ENCODE measurements at regions not wholly inside any gene's neighbourhood (a gene's known extent, or its start where the extent isn't known, plus 50 kb on each side); places are given as distances from the start of the nearest gene placed in this dataset.

DNA sequence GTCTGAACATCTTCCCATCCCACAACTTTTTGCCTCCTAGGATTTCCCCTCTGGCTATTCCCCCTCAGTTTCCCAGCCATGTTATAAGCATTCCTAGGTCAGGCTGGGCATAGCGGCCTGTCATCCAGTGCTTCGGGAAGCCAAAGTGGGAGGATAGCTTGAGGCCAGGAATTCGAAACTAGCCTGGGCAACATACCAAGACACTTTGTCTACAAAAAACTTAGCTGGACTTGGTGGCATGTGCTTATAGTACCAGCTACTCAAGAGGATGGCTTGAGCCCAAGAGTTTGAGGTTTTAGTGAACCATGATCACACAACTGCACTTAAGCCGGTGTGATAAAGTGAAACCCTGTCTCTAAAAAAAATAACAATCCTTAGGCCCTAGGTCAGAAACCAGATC, 447.4 kb downstream of the KIF16B start:
- Histone ChIP-seq H3K36me3 (no peaks in the 10 kb centered on the region), H3K9me3 (peaks cover 32% of the 10 kb centered on the region), H3K4me3 (no peak overlapping the region), H3K4me1 (peaks cover 6% of the 10 kb centered on the region; the same call in 1 of the 2 replicates), H3K9ac (no peak overlapping the region), H4K20me1 (no peaks in the 10 kb centered on the region), H3K4me2 (no peak overlapping the region), H3K27ac (no peak overlapping the region), H3K27me3 (no peaks in the 10 kb centered on the region)
- no peak for TF ChIP-seq Cebpa-rat (IDR thresholded peaks at IDR 0.05)

DNA sequence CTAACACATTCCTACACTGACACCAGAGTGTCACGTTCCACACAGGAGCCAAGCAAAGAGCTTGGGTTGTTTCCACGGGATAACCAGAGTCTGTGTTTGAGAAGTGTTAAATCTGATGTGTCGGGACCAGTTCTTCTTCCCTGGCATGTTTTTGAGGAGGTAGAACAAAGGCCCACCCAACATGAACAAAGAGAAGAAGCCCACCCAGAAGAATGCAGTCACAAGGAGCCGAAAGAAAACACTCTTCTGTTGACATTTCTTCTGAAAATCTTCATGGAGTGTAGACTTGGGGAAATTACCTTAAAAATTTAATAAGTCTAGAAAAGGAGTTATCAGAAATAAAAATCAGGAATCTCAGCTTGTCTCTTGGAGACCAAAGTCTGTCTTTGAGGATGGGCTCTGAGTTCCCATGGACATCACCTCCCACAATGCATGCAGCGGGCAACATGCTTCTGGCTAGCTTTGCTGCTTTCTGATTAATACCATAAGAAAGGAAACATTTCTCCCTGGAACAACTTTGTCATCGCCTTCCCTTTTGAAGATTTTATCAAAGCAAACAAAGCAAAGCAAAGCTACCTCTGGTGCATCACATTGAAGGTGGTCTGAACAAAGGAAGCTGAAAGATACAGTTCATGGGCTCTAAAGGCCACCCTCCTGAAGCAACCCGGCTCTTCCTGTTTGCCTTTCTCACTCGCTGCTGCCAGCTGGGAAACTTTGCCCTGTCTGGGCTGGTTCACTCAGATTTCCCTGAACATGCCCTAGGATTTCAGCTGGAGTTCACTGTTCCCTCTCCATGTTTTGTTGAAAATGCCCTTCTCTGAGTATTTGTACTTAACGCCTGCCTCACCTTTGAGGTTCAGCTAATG, 448.1 kb downstream of the KIF16B start:
- no peaks in the 10 kb centered on the region for H3K36me3 ChIP-seq
- peaks cover 26% of the 10 kb centered on the region for H3K9me3 ChIP-seq
- TF ChIP-seq Cebpa-rat (IDR thresholded peaks at IDR 0.05): no peak
- no peak overlapping the region for H3K4me2 ChIP-seq
- no peaks in the 10 kb centered on the region for H4K20me1 ChIP-seq
- H3K4me3 ChIP-seq: no peak overlapping the region
- H3K27ac ChIP-seq: no peak overlapping the region
- no peak overlapping the region for H3K9ac ChIP-seq
- H3K4me1 ChIP-seq: peaks cover 6% of the 10 kb centered on the region; the same call in 1 of the 2 replicates
- H3K27me3 ChIP-seq: no peaks in the 10 kb centered on the region

DNA sequence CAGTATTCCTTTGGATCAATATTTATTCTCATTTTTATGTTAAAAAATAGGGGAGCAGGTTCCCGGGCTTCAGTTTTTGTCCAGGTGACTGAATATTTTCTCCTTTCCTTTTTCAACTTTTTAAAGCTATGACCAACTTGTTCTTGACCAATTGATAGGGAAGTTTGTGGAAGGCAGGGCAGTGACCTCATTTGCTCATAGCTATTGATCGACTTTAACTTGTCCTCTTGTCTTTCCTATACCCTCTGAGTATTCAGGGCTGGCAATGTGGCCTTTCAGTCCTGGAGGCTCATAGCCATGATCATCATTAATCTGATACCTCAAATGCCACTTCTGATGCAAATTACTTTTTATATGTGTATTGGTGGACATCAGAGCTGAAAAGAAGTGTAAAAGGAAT, 448.8 kb downstream of the KIF16B start:
- H3K27me3 ChIP-seq: no peaks in the 10 kb centered on the region
- H3K4me2 ChIP-seq: no peak overlapping the region
- peaks cover 21% of the 10 kb centered on the region for H3K9me3 ChIP-seq
- no peak for TF ChIP-seq Cebpa-rat (IDR thresholded peaks at IDR 0.05)
- H4K20me1 ChIP-seq: no peaks in the 10 kb centered on the region
- no peaks in the 10 kb centered on the region for H3K36me3 ChIP-seq
- H3K9ac ChIP-seq: no peak overlapping the region
- H3K4me1 ChIP-seq: peaks cover 6% of the 10 kb centered on the region; the same call in 1 of the 2 replicates
- no peak overlapping the region for H3K4me3 ChIP-seq
- H3K27ac ChIP-seq: no peak overlapping the region

GRCh38 chr20:16123623-16124022, 449.6 kb downstream of the KIF16B start:
- Histone ChIP-seq H3K9ac (no peak overlapping the region), H3K4me1 (peaks cover 6% of the 10 kb centered on the region; the same call in 1 of the 2 replicates), H3K27ac (no peak overlapping the region), H3K36me3 (no peaks in the 10 kb centered on the region), H3K27me3 (no peaks in the 10 kb centered on the region), H3K4me2 (no peak overlapping the region), H3K4me3 (no peak overlapping the region), H3K9me3 (peaks cover 20% of the 10 kb centered on the region), H4K20me1 (no peaks in the 10 kb centered on the region)
- no peak for TF ChIP-seq Cebpa-rat (IDR thresholded peaks at IDR 0.05)

DNA sequence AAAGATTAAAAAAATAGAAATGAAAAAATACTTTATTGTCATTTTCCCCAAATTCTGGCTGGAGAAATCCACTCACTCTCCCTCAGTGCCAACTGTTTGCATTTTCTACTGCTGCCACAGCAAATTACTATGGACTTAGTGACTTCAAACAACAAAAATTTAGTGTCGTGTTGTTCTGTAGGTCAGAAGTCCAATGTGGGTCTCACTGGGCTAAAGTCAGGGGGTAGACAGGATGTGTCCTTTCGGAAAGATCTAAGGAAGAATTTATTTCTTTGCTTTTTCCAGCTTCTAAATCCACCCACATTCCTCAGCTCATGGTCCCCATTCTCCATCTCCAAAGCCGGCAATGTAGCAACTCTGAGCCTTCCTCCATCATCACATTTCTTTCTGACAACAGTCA, 453.3 kb downstream of the KIF16B start:
- Histone ChIP-seq H3K27me3 (no peaks in the 10 kb centered on the region), H3K9me3 (peaks cover 26% of the 10 kb centered on the region), H3K9ac (no peak overlapping the region)

DNA sequence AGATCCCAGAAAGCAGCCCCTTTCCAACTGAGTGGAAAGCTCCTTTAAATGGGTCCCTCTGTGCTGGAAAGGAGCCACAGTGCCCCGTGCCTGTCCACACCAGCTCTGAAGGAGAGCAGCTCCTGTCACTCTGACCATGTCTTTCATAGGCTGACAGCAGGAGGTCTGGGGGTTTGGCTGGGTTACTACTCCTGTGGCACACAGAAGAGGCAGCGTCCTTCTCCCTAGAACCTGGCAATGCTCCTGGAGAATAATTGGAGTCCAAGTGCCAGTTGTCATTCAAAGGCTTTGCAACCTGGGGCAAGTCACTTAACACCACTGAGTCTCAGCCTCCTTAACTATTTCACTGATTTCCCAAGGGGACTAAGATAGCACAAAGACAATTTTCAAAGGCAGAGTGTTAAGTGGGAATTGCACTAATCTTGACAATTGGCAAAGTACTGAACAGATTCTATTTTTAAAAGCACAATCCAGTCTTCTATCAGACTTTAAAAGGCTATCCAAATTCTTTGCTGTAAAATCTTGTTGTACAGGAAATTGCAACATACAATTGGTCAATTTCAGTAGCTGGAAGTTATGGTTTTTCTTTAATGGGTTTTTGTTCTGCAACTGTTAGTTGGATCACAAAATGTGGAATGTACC, 457.2 kb downstream of the KIF16B start:
- Histone ChIP-seq H3K4me2 (no peak overlapping the region), H3K27me3 (no peaks in the 10 kb centered on the region)
- no peak for TF ChIP-seq Cebpa-rat (IDR thresholded peaks at IDR 0.05)

More for the DNA sequence above, 453.3 kb downstream of the KIF16B start:
- Histone ChIP-seq H3K36me3 (no peaks in the 10 kb centered on the region), H4K20me1 (no peaks in the 10 kb centered on the region), H3K27ac (no peak overlapping the region), H3K4me2 (no peak overlapping the region), H3K4me3 (no peak overlapping the region), H3K4me1 (no peaks in the 10 kb centered on the region)
- no peak for TF ChIP-seq Cebpa-rat (IDR thresholded peaks at IDR 0.05)

GRCh38 chr20:16113736-16114135, 459.5 kb downstream of the KIF16B start:
- Histone ChIP-seq H3K36me3 (no peaks in the 10 kb centered on the region), H3K9ac (no peak overlapping the region), H3K4me2 (0 out of 2 replicates have a peak overlapping the region, but pooled peaks have one; percentile 78), H3K4me1 (peaks cover 52% of the 10 kb centered on the region), H3K27me3 (no peaks in the 10 kb centered on the region), H4K20me1 (no peaks in the 10 kb centered on the region), H3K4me3 (no peak overlapping the region), H3K27ac (0 out of 2 replicates have a peak overlapping the region, but pooled peaks have one; percentile 80), H3K9me3 (peaks cover 41% of the 10 kb centered on the region)
- TF ChIP-seq Cebpa-rat (IDR thresholded peaks at IDR 0.05): no peak

More for the DNA sequence above, 457.2 kb downstream of the KIF16B start:
- no peaks in the 10 kb centered on the region for H4K20me1 ChIP-seq
- H3K4me1 ChIP-seq: peaks cover 30% of the 10 kb centered on the region
- no peak overlapping the region for H3K9ac ChIP-seq
- no peaks in the 10 kb centered on the region for H3K36me3 ChIP-seq
- H3K9me3 ChIP-seq: peaks cover 35% of the 10 kb centered on the region
- H3K27ac ChIP-seq: no peak overlapping the region
- no peak overlapping the region for H3K4me3 ChIP-seq

GRCh38 chr20:16111852-16112412, 461.3 kb downstream of the KIF16B start:
- H3K4me2 ChIP-seq: peak overlapping the region; percentile 78
- H3K4me3 ChIP-seq: peak overlapping the region; percentile 29; the same call in 1 of the 2 replicates
- H4K20me1 ChIP-seq: no peaks in the 10 kb centered on the region
- peaks cover 25% of the 10 kb centered on the region for H3K9me3 ChIP-seq
- H3K9ac ChIP-seq: peak overlapping the region; percentile 18; the same call in 1 of the 2 replicates
- no peak for TF ChIP-seq Cebpa-rat (IDR thresholded peaks at IDR 0.05)
- H3K27me3 ChIP-seq: no peaks in the 10 kb centered on the region
- H3K4me1 ChIP-seq: peaks cover 52% of the 10 kb centered on the region
- peak overlapping the region; percentile 80 for H3K27ac ChIP-seq
- no peaks in the 10 kb centered on the region for H3K36me3 ChIP-seq

DNA sequence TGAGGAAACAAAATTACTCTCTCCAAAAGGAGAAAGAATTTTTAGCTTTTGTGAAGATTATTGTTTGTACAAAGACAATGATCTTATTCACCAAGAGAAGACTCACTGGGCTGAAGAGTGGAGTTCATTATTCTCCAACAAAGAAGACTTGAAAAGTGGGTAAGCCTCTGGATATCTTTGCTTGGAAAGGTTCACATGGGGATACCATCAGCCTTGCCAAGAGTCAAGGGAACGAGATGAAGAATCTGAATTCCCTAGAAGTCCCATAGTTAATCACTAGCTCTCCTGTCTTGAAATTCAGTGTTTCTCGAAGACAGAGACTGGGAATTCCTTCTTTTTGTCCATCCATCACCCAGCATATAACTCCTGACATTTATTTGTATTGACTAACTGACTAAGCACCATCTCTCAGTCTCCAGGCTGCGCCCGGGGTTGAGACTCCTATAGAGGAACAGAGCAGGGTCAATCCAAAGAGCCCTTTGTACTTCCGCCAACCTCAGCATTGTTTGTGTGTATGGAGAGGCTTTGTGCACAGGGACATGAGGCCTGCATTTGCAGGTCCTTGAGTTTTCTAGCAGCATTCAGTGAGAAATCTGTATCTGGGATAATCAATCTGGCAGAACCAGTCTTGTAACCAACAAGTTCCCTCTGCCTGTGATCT, 461.9 kb downstream of the KIF16B start:
- Histone ChIP-seq H3K27ac (peak overlapping the region; percentile 80), H3K9me3 (peaks cover 25% of the 10 kb centered on the region), H4K20me1 (no peaks in the 10 kb centered on the region), H3K27me3 (no peaks in the 10 kb centered on the region), H3K4me2 (peak overlapping the region; percentile 78), H3K4me1 (peaks cover 52% of the 10 kb centered on the region), H3K4me3 (peak overlapping the region; percentile 29; the same call in 1 of the 2 replicates), H3K36me3 (no peaks in the 10 kb centered on the region), H3K9ac (peak overlapping the region; percentile 18; the same call in 1 of the 2 replicates)
- TF ChIP-seq Cebpa-rat (IDR thresholded peaks at IDR 0.05): no peak

All from BLaER1 (cell line).